Right forelimb (tissue), 1 donor: ENCODE measurements at regions not wholly inside any gene's neighbourhood (a gene's known extent, or its start where the extent isn't known, plus 50 kb on each side); places are given as distances from the start of the nearest gene placed in this dataset.

Experiments used
- DNase-seq: peaks from one replicate; pipeline ENCODE4 v3.0.0-alpha.2; 2018

GRCh38 chr17:72344613-72345012 lies 223.8 kb downstream of the SOX9 start:
- no peak for DNase-seq

- no peak for DNase-seq
Observed at GRCh38 chr17:72345088-72345487, 224.3 kb downstream of the SOX9 start.

GRCh38 chr17:72345536-72345935 lies 224.7 kb downstream of the SOX9 start:
- no peak for DNase-seq

GRCh38 chr17:72346306-72346705 lies 225.5 kb downstream of the SOX9 start:
- no peak for DNase-seq

GRCh38 chr17:72349011-72349410 lies 228.2 kb downstream of the SOX9 start:
- DNase-seq: no peak

GRCh38 chr17:72349491-72349995 lies 228.7 kb downstream of the SOX9 start:
- DNase-seq: no peak

GRCh38 chr17:72350073-72350472 lies 229.3 kb downstream of the SOX9 start:
- DNase-seq: no peak

- no peak for DNase-seq
Observed at GRCh38 chr17:72351365-72351764, 230.5 kb downstream of the SOX9 start.

- DNase-seq: no peak
Observed at GRCh38 chr17:72351884-72352346, 231.1 kb downstream of the SOX9 start.

GRCh38 chr17:72353502-72353901 lies 232.7 kb downstream of the SOX9 start:
- no peak for DNase-seq

GRCh38 chr17:72354071-72354470 lies 233.3 kb downstream of the SOX9 start:
- DNase-seq: no peak

- no peak for DNase-seq
Observed at GRCh38 chr17:72357764-72358365, 237.0 kb downstream of the SOX9 start.

GRCh38 chr17:72358465-72358864 lies 237.6 kb downstream of the SOX9 start:
- no peak for DNase-seq

- no peak for DNase-seq
Observed at GRCh38 chr17:72359274-72359673, 238.5 kb downstream of the SOX9 start.

GRCh38 chr17:72359811-72360210 lies 239.0 kb downstream of the SOX9 start:
- no peak for DNase-seq

- DNase-seq: no peak
Observed at GRCh38 chr17:72360386-72360940, 239.6 kb downstream of the SOX9 start.

- no peak for DNase-seq
Observed at GRCh38 chr17:72361892-72362291, 241.1 kb downstream of the SOX9 start.

GRCh38 chr17:72362376-72363088 lies 241.7 kb downstream of the SOX9 start:
- DNase-seq: no peak

GRCh38 chr17:72363089-72363610 lies 242.3 kb downstream of the SOX9 start:
- DNase-seq: no peak

GRCh38 chr17:72365857-72366414 lies 245.1 kb downstream of the SOX9 start:
- DNase-seq: no peak

- no peak for DNase-seq
Observed at GRCh38 chr17:72366626-72367025, 245.8 kb downstream of the SOX9 start.

- DNase-seq: no peak
Observed at GRCh38 chr17:72368191-72368590, 247.4 kb downstream of the SOX9 start.

GRCh38 chr17:72369366-72369765 lies 248.5 kb downstream of the SOX9 start:
- no peak for DNase-seq

- DNase-seq: no peak
Observed at GRCh38 chr17:72370819-72371218, 250.0 kb downstream of the SOX9 start.
